A549 (cell line): ENCODE measurements at regions not wholly inside any gene's neighbourhood (a gene's known extent, or its start where the extent isn't known, plus 50 kb on each side); places are given as distances from the start of the nearest gene placed in this dataset.

ENCODE experiments used
- ATAC-seq, 2 experiments: fragments of 200-7000 bp in 1 of 2; fragments of >200 bp in 1 of 2; cut with Nextera tagmentation in 1 of 2; cut with Tn5 transposase in 1 of 2; 3 replicates each; pipeline versions ENCODE4 v1.8.0 to v1.9.1; 2018 to 2020; ENCODE audit warnings: mild to moderate bottlenecking in 1 of 2, moderate library complexity in 1 of 2
- CTCF ChIA-PET: fragments of 300-600 bp; sonication (Branson Sonifier 250); formaldehyde crosslinking; extraction: SDS; loops from one replicate; lab custom pipeline; 2021; ENCODE audit warnings: antibody characterized with exemption, inconsistent platforms; lab: Yijun Ruan, JAX
- POLR2A ChIA-PET: fragments of 350-600 bp; formaldehyde crosslinking; extraction: SDS; loops from one replicate; lab custom pipeline; 2021; ENCODE audit warnings: antibody characterized with exemption, inconsistent platforms; lab: Yijun Ruan, JAX
- DNase-seq, 2 experiments: peaks; one replicate each; pipeline versions ENCODE4 v3.0.0 to v3.0.0-alpha.2; 2011 to 2016; ENCODE audit warnings: low read depth in 1 of 2, low spot score in 1 of 2
- FAIRE-seq: peaks from 2 replicates; lab custom pipeline; 2011; peaks lifted over from hg19 to GRCh38; lab: Jason Lieb, UNC
- H3K27ac ChIP-seq, 2 experiments: fragments of >200 bp; sonication (Bioruptor Twin); formaldehyde crosslinking; 3 replicates each; pipeline ENCODE4 v1.5.1; 2016 to 2017
- H3K4me1 ChIP-seq: fragments of >200 bp; sonication (Bioruptor Twin); formaldehyde crosslinking; 3 replicates; pipeline ENCODE4 v1.6.1; 2016
- H3K4me2 ChIP-seq: fragments of >200 bp; sonication (Bioruptor Twin); formaldehyde crosslinking; 3 replicates; pipeline ENCODE4 v1.6.1; 2016
- H3K4me3 ChIP-seq: fragments of >200 bp; sonication (Bioruptor Twin); formaldehyde crosslinking; 3 replicates; pipeline ENCODE4 v1.5.1; 2016
- H3K9me3 ChIP-seq: fragments of >200 bp; sonication (Bioruptor Twin); formaldehyde crosslinking; 3 replicates; pipeline ENCODE4 v1.6.1; 2016
- ATOH8 ChIP-seq: fragments of 250-450 bp; sonication (Bioruptor Pico); IDR thresholded peaks from 2 replicates; pipeline ENCODE4 v1.5.0; 2020; ENCODE audit warnings: low read depth, mild to moderate bottlenecking, moderate library complexity
- CBX8 ChIP-seq: fragments of 200-600 bp; sonication (generic); IDR thresholded peaks from 2 replicates; pipeline ENCODE4 v1.6.1; 2016
- CHD4 ChIP-seq: fragments of 200-600 bp; sonication (generic); IDR thresholded peaks from 2 replicates; pipeline ENCODE4 v1.6.1; 2016; ENCODE audit warnings: antibody characterized with exemption, mild to moderate bottlenecking, borderline replicate concordance
- E2F6 ChIP-seq: IDR thresholded peaks from 2 replicates; pipeline ENCODE4 v1.6.1; 2012; ENCODE audit warnings: low read depth, borderline replicate concordance
- ESRRA ChIP-seq: fragments of 150-350 bp; IDR thresholded peaks from 2 replicates; pipeline ENCODE4 v1.6.1; 2014; ENCODE audit warnings: mild to moderate bottlenecking, low read length, borderline replicate concordance
- FOSL2 ChIP-seq, 2 experiments: fragments of 450-650 bp in 1 of 2; fragments of >200 bp in 1 of 2; sonication (Bioruptor Twin) in 1 of 2; formaldehyde crosslinking; IDR thresholded peaks; 2 replicates each; pipeline versions ENCODE4 v1.5.0 to v1.6.1; 2016 to 2020; ENCODE audit warnings: mild to moderate bottlenecking in 1 of 2, moderate library complexity in 1 of 2
- HEYL ChIP-seq: fragments of 250-450 bp; sonication (Bioruptor Pico); IDR thresholded peaks from 2 replicates; pipeline ENCODE4 v1.8.0; 2021; ENCODE audit warnings: mild to moderate bottlenecking, moderate library complexity
- HOXA7 ChIP-seq: fragments of 250-450 bp; sonication (Bioruptor Pico); IDR thresholded peaks from 2 replicates; pipeline ENCODE4 v1.5.0; 2020; ENCODE audit warnings: mild to moderate bottlenecking, moderate library complexity
- HOXB13 ChIP-seq: fragments of 250-450 bp; sonication (Bioruptor Pico); IDR thresholded peaks from 2 replicates; pipeline ENCODE4 v1.5.0; 2020; ENCODE audit warnings: low read depth, mild to moderate bottlenecking, moderate library complexity
- JUNB ChIP-seq: fragments of >200 bp; sonication (Bioruptor Twin); formaldehyde crosslinking; IDR thresholded peaks from 2 replicates; pipeline ENCODE4 v1.6.1; 2016
- MAX ChIP-seq: IDR thresholded peaks from 2 replicates; pipeline ENCODE4 v1.6.1; 2012
- NFE2L2 ChIP-seq: fragments of 150-350 bp; conservative IDR thresholded peaks from 2 replicates; pipeline ENCODE4 v1.6.1; 2014; ENCODE audit warnings: low read length
- NR3C1 ChIP-seq: fragments of >200 bp; sonication (Bioruptor Twin); formaldehyde crosslinking; IDR thresholded peaks from 3 replicates; pipeline ENCODE4 v1.6.1; 2017
- PHF8 ChIP-seq: fragments of 200-600 bp; sonication (generic); IDR thresholded peaks from 2 replicates; pipeline ENCODE4 v1.6.1; 2016; ENCODE audit warnings: low read depth, mild to moderate bottlenecking, antibody characterized with exemption, moderate library complexity, borderline replicate concordance
- POLR2AphosphoS2 ChIP-seq: conservative IDR thresholded peaks from 2 replicates; pipeline ENCODE4 v1.6.1; 2012; ENCODE audit warnings: low read length, improper control_type of control experiment, inconsistent platforms
- RAD21 ChIP-seq, 2 experiments: fragments of >200 bp in 1 of 2; sonication (Bioruptor Twin) in 1 of 2; formaldehyde crosslinking in 1 of 2; IDR thresholded peaks in 1 of 2; conservative IDR thresholded peaks in 1 of 2; 2 replicates in 1 of 2; 3 replicates in 1 of 2; pipeline ENCODE4 v1.6.1; 2012 to 2018; ENCODE audit warnings: inconsistent platforms in 1 of 2
- RCOR1 ChIP-seq: fragments of 150-350 bp; IDR thresholded peaks from 2 replicates; pipeline ENCODE4 v1.6.1; 2014; ENCODE audit warnings: antibody characterized with exemption, low read length, low read depth
- SMC3 ChIP-seq: fragments of >200 bp; sonication (Bioruptor Twin); formaldehyde crosslinking; IDR thresholded peaks from 3 replicates; pipeline ENCODE4 v1.6.1; 2018; ENCODE audit warnings: inconsistent platforms
- TFCP2L1 ChIP-seq: fragments of 250-450 bp; sonication (Bioruptor Pico); IDR thresholded peaks from 2 replicates; pipeline ENCODE4 v1.5.0; 2021; ENCODE audit warnings: mild to moderate bottlenecking
- ZFP36 ChIP-seq: fragments of 450-650 bp; IDR thresholded peaks from 2 replicates; pipeline ENCODE4 v1.6.1; 2014; ENCODE audit warnings: borderline replicate concordance; ENCODE audit not compliant: partially characterized antibody
- WGBS: methylation state at CpG from one replicate; pipeline ENCODE4 v1.1.6; 2017; ENCODE audit errors: missing lambda C conversion rate; 5-methylcytosine and 5-hydroxymethylcytosine counted together

GRCh38 chr22:27504360-27505253 lies 296.9 kb downstream of the MN1 start:
- no peak for FAIRE-seq
- ChIA-PET POLR2A (no interaction called here), CTCF (interaction anchor here (1.0 kb wide), 1 partner anchor 9 kb away, joined by 3 read pairs; no protein-coding TSS in a partner anchor)
- ATAC-seq: no peak
- Histone ChIP-seq H3K4me2 (no peak overlapping the region), H3K4me3 (no peak overlapping the region), H3K9me3 (0 out of 3 replicates have a peak, but pooled peaks cover 4% of the 10 kb centered on the region), H3K27ac (no peak overlapping the region), H3K4me1 (no peaks in the 10 kb centered on the region)
- 66% methylated on average over 15 of the region's 18 CpGs for WGBS
- TF ChIP-seq FOSL2 (IDR thresholded peaks at IDR 0.05) (no peak), FOSL2 (CRISPR knock-in tag; IDR thresholded peaks at IDR 0.05) (no peak)
- no peak for DNase-seq

- no peak for TF ChIP-seq HEYL (CRISPR knock-in tag)
- no peak for TF ChIP-seq TFCP2L1 (CRISPR knock-in tag)
- no peak for TF ChIP-seq E2F6
- no peak for TF ChIP-seq HOXB13 (CRISPR knock-in tag)
- no peak for TF ChIP-seq JUNB
- no peak for TF ChIP-seq NR3C1
- TF ChIP-seq ZFP36: no peak
- no peak for TF ChIP-seq MAX
- TF ChIP-seq NFE2L2: no peak
- no peak for TF ChIP-seq ESRRA
- TF ChIP-seq POLR2AphosphoS2: no peak
- TF ChIP-seq SMC3: no peak
- no peak for TF ChIP-seq HOXA7 (CRISPR knock-in tag)
- no peak for TF ChIP-seq ATOH8 (CRISPR knock-in tag)
- H3K4me1 ChIP-seq: 0 out of 3 replicates have a peak, but pooled peaks cover 2% of the 10 kb centered on the region
- H3K4me2 ChIP-seq: no peak overlapping the region
- 73% methylated on average over 2 of the region's 2 CpGs for WGBS
- ATAC-seq (no peak), FAIRE-seq (no peak), DNase-seq (no peak)
- POLR2A ChIA-PET: no interaction called here
- no peak overlapping the region for H3K4me3 ChIP-seq
- CTCF ChIA-PET: interaction anchor here (0.7 to 0.9 kb wide), 2 partner anchors 9 to 843 kb away, joined by 4 to 6 read pairs; no protein-coding TSS in a partner anchor
- 0 out of 3 replicates have a peak, but pooled peaks cover 4% of the 10 kb centered on the region for H3K9me3 ChIP-seq
- no peak overlapping the region for H3K27ac ChIP-seq
Observed at GRCh38 chr22:27507111-27507611, 294.4 kb downstream of the MN1 start.

GRCh38 chr22:27507935-27508526 lies 293.5 kb downstream of the MN1 start:
- Histone ChIP-seq H3K4me2 (no peak overlapping the region), H3K4me1 (0 out of 3 replicates have a peak, but pooled peaks cover 6% of the 10 kb centered on the region), H3K9me3 (0 out of 3 replicates have a peak, but pooled peaks cover 4% of the 10 kb centered on the region), H3K4me3 (no peak overlapping the region), H3K27ac (no peak overlapping the region)
- FAIRE-seq (no peak), ATAC-seq (no peak), DNase-seq (no peak)
- ChIA-PET POLR2A (interaction anchor here (0.7 kb wide), 1 partner anchor 89 kb away, joined by 4 read pairs; no protein-coding TSS in a partner anchor), CTCF (no interaction called here)
- WGBS: 55% methylated on average over 4 of the region's 4 CpGs
- TF ChIP-seq FOSL2 (IDR thresholded peaks at IDR 0.05): no peak
- no peak for TF ChIP-seq FOSL2 (CRISPR knock-in tag; IDR thresholded peaks at IDR 0.05)
- no peak for TF ChIP-seq E2F6
- no peak for TF ChIP-seq PHF8
- no peak for TF ChIP-seq RAD21 (conservative IDR thresholded peaks at IDR 0.05 in 1 of 2, IDR thresholded peaks at IDR 0.05 in 1 of 2)
- TF ChIP-seq RCOR1: no peak
- TF ChIP-seq CBX8: no peak
- TF ChIP-seq CHD4: no peak
- TF ChIP-seq HOXA7 (CRISPR knock-in tag): no peak
